Activated CD8-positive, alpha-beta memory T cell treated with anti-CD3 and anti-CD28 coated beads for 24 hours (primary cell): ENCODE measurements at regions not wholly inside any gene's neighbourhood (a gene's known extent, or its start where the extent isn't known, plus 50 kb on each side); places are given as distances from the start of the nearest gene placed in this dataset.

Source experiments
- DNase-seq: peaks from one replicate; pipeline ENCODE4 v3.0.0-alpha.2; 2020

DNA sequence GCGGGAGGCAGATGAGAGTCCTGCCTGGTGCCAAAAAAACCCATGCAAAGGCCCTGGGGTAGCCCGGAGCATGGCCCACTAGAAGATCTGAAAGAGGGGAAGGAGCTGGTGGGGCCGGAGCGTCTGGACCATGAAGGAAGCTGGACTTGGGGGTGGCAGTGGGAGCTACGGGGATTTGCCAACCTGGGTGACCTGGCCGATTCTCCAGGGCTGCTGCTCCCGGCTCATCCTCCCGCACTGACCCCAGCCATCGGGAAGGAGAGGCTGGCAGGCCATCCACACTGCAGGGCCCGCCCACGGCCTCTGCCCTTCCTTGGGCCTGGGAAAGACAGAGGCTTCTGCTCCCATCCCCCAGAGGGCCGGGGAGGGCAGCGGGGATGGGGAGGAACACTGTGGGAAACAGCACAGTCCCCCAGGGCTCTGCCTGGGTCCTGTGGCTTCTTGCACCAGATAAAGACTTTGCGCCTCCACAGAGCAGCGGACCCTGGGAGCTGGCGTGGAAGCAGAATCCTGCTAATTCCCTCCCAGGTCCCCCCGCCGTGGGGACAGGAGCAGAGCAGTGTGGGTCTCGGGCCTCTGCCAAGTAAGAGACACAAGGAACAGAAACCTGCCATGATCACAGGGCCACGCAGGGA lies 87.1 kb upstream of the LINC01488 start:
- no peak for DNase-seq

DNA sequence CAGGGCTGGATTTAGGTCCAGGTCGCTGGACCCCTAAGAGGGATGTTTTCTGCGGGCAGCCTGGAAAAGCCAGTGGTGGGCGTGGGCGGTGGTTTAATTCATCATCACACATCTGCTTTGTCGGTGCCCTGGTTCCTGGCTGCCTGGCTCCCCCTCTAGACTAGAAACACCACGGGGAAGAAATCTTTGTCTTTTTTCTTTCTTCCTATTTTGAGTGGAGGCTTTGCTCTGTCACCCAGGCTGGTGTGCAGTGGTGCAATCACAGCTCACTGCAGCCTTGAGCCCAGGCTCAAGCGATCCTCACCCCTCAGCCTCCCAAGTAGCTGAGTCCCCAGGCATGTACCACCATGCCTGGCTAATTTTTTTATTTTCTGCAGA lies 86.6 kb upstream of the LINC01488 start:
- no peak for DNase-seq

DNA sequence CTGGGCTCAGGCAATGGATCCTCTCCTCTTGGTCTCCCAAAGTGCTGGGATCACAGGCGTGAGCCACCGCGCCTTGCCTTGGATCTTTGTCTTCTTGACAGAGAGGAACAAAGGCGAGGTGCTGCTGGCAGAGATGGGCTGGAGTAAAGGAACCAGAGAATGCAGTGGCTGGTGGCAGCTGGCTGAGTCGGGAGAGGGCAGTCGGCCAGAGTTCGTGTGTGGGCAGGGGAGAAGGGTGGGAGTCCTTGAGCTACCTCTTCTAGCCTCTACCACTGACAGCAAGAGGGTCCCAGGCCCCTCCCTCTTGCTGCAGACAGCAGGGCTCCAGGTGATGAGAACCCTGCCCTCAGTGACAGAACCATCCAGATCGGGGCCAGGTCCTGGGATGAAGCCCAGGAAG lies 86.2 kb upstream of the LINC01488 start:
- no peak for DNase-seq

DNA sequence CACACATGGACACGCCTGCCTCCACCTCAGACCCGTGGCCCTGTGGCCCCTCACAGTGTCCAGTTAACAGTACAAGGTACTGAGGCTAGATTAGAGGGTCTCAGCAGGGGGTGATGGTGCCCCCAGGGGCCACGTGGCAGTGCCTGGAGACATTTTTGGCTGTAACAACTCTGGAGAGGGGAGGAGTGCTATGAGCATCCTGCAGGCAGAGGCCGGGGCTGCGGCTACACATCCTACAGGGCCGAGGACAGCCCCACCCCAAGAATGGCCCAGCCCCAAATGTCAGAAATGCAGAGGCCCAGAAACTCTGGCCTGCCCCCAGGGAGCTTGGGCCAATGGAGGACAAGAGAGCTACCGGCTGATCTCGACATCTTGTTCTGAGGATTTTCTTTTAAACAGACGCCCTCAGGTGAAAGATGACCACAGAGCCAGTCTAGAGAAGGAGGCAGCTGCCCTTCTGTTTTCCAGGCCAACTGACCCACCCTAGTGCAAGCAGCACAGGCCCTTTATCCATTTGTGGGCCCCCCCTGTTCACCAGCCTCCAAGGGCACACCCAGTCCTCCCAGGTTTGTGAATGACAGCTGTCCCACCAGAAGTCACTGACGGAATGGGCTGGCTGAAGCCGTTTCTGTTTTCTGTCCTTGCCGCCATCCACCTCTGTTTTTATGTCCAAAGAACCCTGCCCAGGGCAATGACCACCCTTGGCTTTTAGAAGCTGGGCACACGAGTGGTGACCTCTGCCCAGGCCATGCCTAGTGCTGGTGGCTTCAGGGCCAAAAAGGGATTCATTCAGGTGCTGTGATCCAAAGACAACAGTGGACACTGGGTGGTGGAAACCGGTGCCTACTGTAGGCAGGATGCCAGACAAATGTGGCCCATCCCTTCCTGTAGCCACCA lies 85.2 kb upstream of the LINC01488 start:
- DNase-seq = no peak

DNA sequence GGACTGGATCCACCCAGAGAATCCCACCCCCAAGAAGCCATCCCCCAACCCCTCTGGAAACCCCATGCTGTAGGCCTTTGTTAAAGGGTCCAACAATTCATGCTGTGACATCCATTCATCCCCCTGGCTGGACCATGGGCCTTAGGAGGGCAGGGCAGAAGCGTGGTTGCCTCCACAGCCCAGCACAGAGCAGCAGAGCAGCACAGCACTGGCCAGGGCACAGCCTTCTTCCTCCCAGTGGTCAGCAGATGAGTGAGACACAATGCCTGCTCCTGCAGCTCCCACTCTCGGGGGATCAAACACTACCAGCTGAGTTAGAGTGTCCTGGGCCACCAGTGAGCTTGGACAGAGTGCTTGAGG lies 84.5 kb upstream of the LINC01488 start:
- DNase-seq = no peak

DNA sequence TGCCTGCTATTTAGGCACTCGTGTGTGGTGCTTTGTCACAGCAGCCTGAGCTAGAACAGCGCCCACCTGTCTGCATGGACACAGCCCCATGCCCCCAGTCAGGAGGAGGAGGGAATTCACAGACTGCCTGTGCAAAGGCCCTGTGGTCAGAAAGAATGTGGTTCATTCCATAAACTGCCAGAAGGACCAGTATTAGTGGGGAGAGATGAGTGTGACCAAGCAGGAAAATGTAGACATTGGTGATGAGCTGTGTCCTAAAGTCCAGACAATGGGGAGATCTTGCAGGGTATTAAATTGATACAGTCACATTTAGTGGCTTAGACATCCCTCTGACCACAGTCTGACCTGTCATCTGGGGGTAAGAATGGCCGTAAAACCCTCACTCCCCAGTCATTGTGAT lies 83.7 kb upstream of the LINC01488 start:
- no peak for DNase-seq

DNA sequence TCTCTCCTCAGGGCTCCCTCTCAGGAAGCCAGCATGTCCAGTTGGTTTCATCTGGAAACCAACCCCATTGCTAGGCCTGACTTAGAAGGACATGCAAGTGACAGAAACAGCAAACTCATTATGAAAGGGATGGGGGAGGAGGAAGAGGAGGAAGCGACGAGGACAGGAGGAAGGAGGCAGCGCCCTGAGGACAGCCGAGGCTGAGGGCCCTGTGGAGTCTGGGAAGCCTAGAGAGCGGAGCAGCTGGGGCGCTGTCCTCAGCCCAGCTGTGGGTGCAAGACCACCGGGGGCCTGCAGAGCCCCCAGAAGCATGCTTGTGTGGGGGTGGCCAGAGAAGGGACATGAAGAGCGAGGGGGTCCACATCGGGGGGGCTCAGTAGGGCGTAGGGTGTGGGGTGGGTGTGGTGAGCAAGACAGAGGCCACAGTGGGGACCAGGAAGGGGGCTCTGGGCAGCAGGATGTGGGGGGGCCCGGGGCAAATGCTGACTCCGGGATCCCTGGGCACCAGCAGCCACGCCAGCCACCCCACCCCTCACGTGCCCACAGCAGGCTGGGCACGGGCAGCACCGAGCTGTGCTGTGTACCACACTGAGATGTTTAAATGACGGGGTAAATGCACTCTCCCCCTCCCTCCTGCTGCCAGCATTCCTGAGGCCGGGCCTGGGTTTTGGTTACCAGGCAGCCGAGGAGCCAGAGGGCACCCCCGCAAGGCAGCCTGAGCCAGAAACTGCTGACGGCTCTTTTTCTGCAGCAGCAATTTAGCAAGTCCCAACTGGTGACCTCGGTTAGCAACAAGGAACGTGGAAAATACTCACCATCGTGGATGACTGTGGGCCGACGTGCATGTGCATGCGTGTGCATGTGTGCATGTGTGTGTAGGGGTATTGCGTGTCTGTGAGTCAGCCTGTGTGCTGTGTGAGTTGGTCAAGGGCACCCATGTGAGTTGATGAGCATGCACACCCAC lies 82.7 kb upstream of the LINC01488 start:
- DNase-seq = no peak

DNA sequence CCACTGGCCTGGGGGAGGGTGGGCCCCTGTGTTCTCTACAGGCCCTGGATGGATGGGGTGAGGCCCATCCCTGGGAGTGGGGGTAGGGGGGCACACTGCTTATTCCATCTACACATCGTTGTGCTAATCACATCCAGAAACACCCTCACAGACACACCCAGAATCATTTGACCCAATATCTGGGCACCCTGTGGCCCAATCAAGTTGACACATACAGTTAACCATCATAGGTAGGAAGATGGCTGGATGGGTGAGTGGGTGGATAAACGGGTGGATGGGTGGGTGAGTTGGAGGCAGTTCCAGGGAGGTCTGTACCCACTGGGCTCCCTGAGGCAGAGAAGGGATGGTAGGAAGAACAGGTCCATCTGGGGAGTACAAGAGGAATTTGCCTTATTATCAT lies 81.3 kb upstream of the LINC01488 start:
- DNase-seq = no peak

- DNase-seq = no peak
Measured at GRCh38 chr11:69400771-69401590, 80.5 kb upstream of the LINC01488 start.

DNA sequence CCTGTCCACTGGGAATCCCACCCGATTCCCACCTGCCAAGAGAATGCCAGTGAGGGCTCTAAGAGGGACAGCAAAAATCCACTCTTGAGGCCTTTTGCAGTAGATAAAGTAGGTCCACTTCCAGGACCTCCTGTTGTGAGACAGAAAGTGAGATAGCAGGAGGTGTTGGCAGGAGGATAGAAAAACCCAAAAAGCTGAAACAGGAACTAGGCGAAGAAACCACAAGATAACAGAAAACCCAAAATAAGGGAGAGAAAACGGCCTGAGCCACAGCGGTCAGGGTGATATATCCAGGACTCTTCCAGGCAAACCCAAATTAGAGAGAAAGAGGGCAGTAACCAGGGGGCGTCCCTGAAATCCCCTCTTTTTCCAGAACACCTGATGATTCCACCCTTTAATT lies 79.7 kb upstream of the LINC01488 start:
- DNase-seq = no peak

DNA sequence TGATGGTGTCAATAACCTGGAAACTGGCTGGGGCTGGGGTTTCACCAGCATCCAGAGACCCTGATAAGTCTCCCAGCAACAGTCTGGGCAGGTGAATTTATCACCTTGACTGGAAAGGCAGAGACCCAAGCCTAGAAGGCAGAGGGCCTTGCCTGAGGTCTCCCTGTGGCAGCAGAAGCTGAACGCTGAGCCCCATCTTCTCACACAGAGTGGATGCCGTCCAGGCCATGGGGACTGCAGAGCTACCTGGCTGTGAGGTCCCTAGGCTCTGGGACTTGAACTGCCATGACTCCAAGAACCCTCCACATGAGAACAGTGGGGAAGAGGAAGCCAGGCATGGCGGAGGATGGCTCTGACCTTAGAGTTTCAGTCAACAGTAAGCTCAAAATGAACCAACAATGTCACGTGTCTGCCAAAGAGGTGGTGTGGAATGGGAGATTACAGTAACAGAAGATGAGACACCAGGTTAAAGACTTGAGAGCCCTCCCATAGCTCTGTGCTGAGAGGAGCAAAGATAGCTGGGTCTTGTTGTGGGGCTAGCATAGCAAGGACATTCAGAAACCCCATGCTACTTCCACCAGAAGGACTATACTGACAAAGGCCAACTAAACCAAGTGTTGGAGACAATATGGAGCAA lies 79.1 kb upstream of the LINC01488 start:
- no peak for DNase-seq

- DNase-seq = no peak
Measured at GRCh38 chr11:69403556-69404215, 77.8 kb upstream of the LINC01488 start.

GRCh38 chr11:69406060-69406459 lies 75.4 kb upstream of the LINC01488 start:
- no peak for DNase-seq

GRCh38 chr11:69409812-69410645 lies 71.4 kb upstream of the LINC01488 start:
- DNase-seq = no peak

GRCh38 chr11:69411257-69411924 lies 70.1 kb upstream of the LINC01488 start:
- no peak for DNase-seq

- DNase-seq = no peak
Measured at GRCh38 chr11:69413015-69413801, 68.3 kb upstream of the LINC01488 start.

- DNase-seq = no peak
Measured at GRCh38 chr11:69413993-69414392, 67.5 kb upstream of the LINC01488 start.

GRCh38 chr11:69414773-69415187 lies 66.7 kb upstream of the LINC01488 start:
- DNase-seq = no peak
